ENCODE measurements at regions not wholly inside any gene's neighbourhood (a gene's known extent, or its start where the extent isn't known, plus 50 kb on each side); places are given as distances from the start of the nearest gene placed in this dataset.

- no peaks in the 10 kb centered on the region for H3K23me2 ChIP-seq (ENCODE audit: low read depth, low read length)
- no peak overlapping the region for H3K9ac ChIP-seq (replicated peaks in 1 of 4; ENCODE audit: extremely low read depth in 1 of 4, low read depth in 3 of 4, low read length in 3 of 4)
- H3K36me3 ChIP-seq (ENCODE audit: control insufficient read depth in 2 of 4, insufficient read depth in 4 of 4, low read length in 3 of 4) = no peaks in the 10 kb centered on the region
- H2BK5ac ChIP-seq (ENCODE audit: low read depth, low read length) = no peak overlapping the region
- H3K14ac ChIP-seq (ENCODE audit: insufficient read length) = no peak overlapping the region
- no peak overlapping the region for H3K23ac ChIP-seq (ENCODE audit: insufficient read length)
- H3K9me3 ChIP-seq (ENCODE audit: insufficient read depth in 2 of 2, low read depth in 1 of 2, low read length in 1 of 2) = no peaks in the 10 kb centered on the region
- ChIA-PET CTCF (ENCODE audit: partially characterized antibody) (no interaction called here), POLR2A (ENCODE audit: partially characterized antibody) (no interaction called here)
- no peak overlapping the region for H4K8ac ChIP-seq (ENCODE audit: extremely low read depth, insufficient read depth, low read length)
- no peak overlapping the region for H3K4me3 ChIP-seq (ENCODE audit: extremely low read depth in 1 of 4, insufficient read depth in 2 of 4, low read depth in 3 of 4, low read length in 4 of 4)
- H2BK12ac ChIP-seq (ENCODE audit: low read depth, low read length) = no peak overlapping the region
- H3K79me1 ChIP-seq (ENCODE audit: low read depth, low read length) = no peaks in the 10 kb centered on the region
- TF ChIP-seq RBBP5 (IDR thresholded peaks at IDR 0.05; ENCODE audit: borderline replicate concordance, low read depth, low read length) (no peak), RAD21 (IDR thresholded peaks at IDR 0.05 in 1 of 2, conservative IDR thresholded peaks at IDR 0.05 in 1 of 2; ENCODE audit: low read depth in 2 of 2, low read length in 2 of 2) (no peak), HDAC6 (IDR thresholded peaks at IDR 0.05; ENCODE audit: low read depth, low read length) (no peak), JUN (IDR thresholded peaks at IDR 0.05; ENCODE audit: low read depth, low read length) (no peak), E2F6 (IDR thresholded peaks at IDR 0.05) (no peak), GTF2F1 (IDR thresholded peaks at IDR 0.05; ENCODE audit: borderline replicate concordance, low read depth, low read length) (no peak)
- no peak for DNase-seq (ENCODE audit: low read depth in 1 of 2, low spot score in 2 of 2)
- H3K18ac ChIP-seq (ENCODE audit: extremely low read depth, low read length) = no peak overlapping the region
- no peaks in the 10 kb centered on the region for H3K4me1 ChIP-seq (replicated peaks in 1 of 4; ENCODE audit: control insufficient read depth in 3 of 4, insufficient read depth in 4 of 4, low read length in 3 of 4)
- H4K5ac ChIP-seq (ENCODE audit: insufficient read length, low read depth, low read length) = no peak overlapping the region
- no peak overlapping the region for H2BK15ac ChIP-seq (ENCODE audit: low read length)
- H3K27ac ChIP-seq (ENCODE audit: low read depth, low read length) = no peak overlapping the region
- H4K91ac ChIP-seq (replicated peaks; ENCODE audit: insufficient read length, low read length) = no peak overlapping the region
- peaks cover 0 to 1% (median 0%) of the 10 kb centered on the region in 4 experiments; a peak in 1 of 7 replicates for H3K27me3 ChIP-seq (replicated peaks in 1 of 4; ENCODE audit: control insufficient read depth in 3 of 4, extremely low read depth in 1 of 4, insufficient read depth in 3 of 4, low read length in 3 of 4)
- H4K20me1 ChIP-seq (replicated peaks in 1 of 2; ENCODE audit: control insufficient read depth in 1 of 2, insufficient read depth in 2 of 2, low read length in 2 of 2) = no peaks in the 10 kb centered on the region
- H2AFZ ChIP-seq (ENCODE audit: low read length) = no peak overlapping the region
- H3K56ac ChIP-seq (replicated peaks; ENCODE audit: insufficient read length, low read depth, low read length) = no peak overlapping the region
- no peaks in the 10 kb centered on the region for H3K79me2 ChIP-seq (ENCODE audit: control insufficient read depth in 1 of 2, insufficient read depth in 2 of 2, low read length in 2 of 2)
- H3K4me2 ChIP-seq (ENCODE audit: insufficient read depth in 1 of 2, low read depth in 2 of 2, low read length in 2 of 2) = no peak overlapping the region
- H2BK20ac ChIP-seq (ENCODE audit: low read length) = no peak overlapping the region
- no peak overlapping the region for H2AK5ac ChIP-seq (ENCODE audit: low read depth, low read length)
- no peak overlapping the region for H2BK120ac ChIP-seq (replicated peaks; ENCODE audit: low read depth, low read length)
- H3K4ac ChIP-seq (replicated peaks; ENCODE audit: insufficient read length, low read depth, low read length) = no peak overlapping the region
- WGBS, 2 experiments (ENCODE audit: extremely low coverage in 1 of 2, insufficient coverage in 1 of 2, insufficient read length in 1 of 2, insufficient replicate concordance in 2 of 2, low coverage in 1 of 2, low lambda C conversion rate in 2 of 2, missing lambda C conversion rate in 1 of 2) = 93% methylated on average over 3 of the region's 3 CpGs; no CpG with 5 or more reads in 1 of the 2 experiments
- FAIRE-seq = no peak
Observed at GRCh38 chr18:41119031-41119430, 836.0 kb upstream of the PIK3C3 start.

Data from H1 (cell line).